ENCODE measurements at regions not wholly inside any gene's neighbourhood (a gene's known extent, or its start where the extent isn't known, plus 50 kb on each side); places are given as distances from the start of the nearest gene placed in this dataset.

GRCh38 chr18:73004260-73004659 is 136.5 kb upstream of the NETO1 start:
- TF ChIP-seq, protein P1, sequence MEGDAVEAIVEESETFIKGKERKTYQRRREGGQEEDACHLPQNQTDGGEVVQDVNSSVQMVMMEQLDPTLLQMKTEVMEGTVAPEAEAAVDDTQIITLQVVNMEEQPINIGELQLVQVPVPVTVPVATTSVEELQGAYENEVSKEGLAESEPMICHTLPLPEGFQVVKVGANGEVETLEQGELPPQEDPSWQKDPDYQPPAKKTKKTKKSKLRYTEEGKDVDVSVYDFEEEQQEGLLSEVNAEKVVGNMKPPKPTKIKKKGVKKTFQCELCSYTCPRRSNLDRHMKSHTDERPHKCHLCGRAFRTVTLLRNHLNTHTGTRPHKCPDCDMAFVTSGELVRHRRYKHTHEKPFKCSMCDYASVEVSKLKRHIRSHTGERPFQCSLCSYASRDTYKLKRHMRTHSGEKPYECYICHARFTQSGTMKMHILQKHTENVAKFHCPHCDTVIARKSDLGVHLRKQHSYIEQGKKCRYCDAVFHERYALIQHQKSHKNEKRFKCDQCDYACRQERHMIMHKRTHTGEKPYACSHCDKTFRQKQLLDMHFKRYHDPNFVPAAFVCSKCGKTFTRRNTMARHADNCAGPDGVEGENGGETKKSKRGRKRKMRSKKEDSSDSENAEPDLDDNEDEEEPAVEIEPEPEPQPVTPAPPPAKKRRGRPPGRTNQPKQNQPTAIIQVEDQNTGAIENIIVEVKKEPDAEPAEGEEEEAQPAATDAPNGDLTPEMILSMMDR (conservative IDR thresholded peaks at IDR 0.05; ENCODE audit: low read depth, low read length): no peak
- TF ChIP-seq EZH2 (IDR thresholded peaks at IDR 0.05; ENCODE audit: borderline replicate concordance, low read depth, low read length, poor library complexity, severe bottlenecking): no peak

Data from A673 (cell line).